ENCODE measurements at regions not wholly inside any gene's neighbourhood (a gene's known extent, or its start where the extent isn't known, plus 50 kb on each side); places are given as distances from the start of the nearest gene placed in this dataset.

GRCh38 chr10:23530079-23530478 lies 91.2 kb downstream of the OTUD1 start:
- TF ChIP-seq CTCF (IDR thresholded peaks at IDR 0.05) (peak in 5 of 7 experiments; percentile 23 to 42 (median 34)), POLR2A (IDR thresholded peaks at IDR 0.05) (no peak)

All from body of pancreas (tissue), 4 donors.